Suprapubic skin (tissue), 4 donors: ENCODE measurements at regions not wholly inside any gene's neighbourhood (a gene's known extent, or its start where the extent isn't known, plus 50 kb on each side); places are given as distances from the start of the nearest gene placed in this dataset.

Experiments
- DNase-seq, 2 donors: peaks; one replicate each; pipeline ENCODE4 v3.0.0-alpha.2; 2019; ENCODE audit warnings: low spot score in 2 of 2
- H3K27ac ChIP-seq: fragments of 200-600 bp; sonication (generic); one replicate; pipeline ENCODE4 v1.5.1; 2019
- H3K27me3 ChIP-seq: fragments of 200-600 bp; sonication (generic); one replicate; pipeline ENCODE4 v1.5.1; 2019
- H3K36me3 ChIP-seq: fragments of 200-600 bp; sonication (generic); one replicate; pipeline ENCODE4 v1.5.1; 2019
- H3K4me1 ChIP-seq: fragments of 200-600 bp; sonication (generic); one replicate; pipeline ENCODE4 v1.5.1; 2019
- H3K4me3 ChIP-seq: fragments of 200-600 bp; sonication (generic); one replicate; pipeline ENCODE4 v1.5.1; 2019; ENCODE audit warnings: mild to moderate bottlenecking
- H3K9me3 ChIP-seq: fragments of 200-600 bp; sonication (generic); one replicate; pipeline ENCODE4 v1.5.1; 2019
- EP300 ChIP-seq: sonication (generic); formaldehyde crosslinking; IDR thresholded peaks from one replicate; pipeline ENCODE4 v1.6.1; 2017; ENCODE audit warnings: antibody characterized with exemption
- POLR2A ChIP-seq, 2 donors: fragments of 450-650 bp; IDR thresholded peaks; one replicate each; pipeline ENCODE4 v1.6.1; 2017; ENCODE audit warnings: antibody characterized with exemption in 2 of 2, mild to moderate bottlenecking in 2 of 2, moderate library complexity in 2 of 2
- POLR2AphosphoS5 ChIP-seq, 3 donors: sonication (generic); formaldehyde crosslinking; IDR thresholded peaks; one replicate each; pipeline ENCODE4 v1.6.1; 2017; ENCODE audit warnings: antibody characterized with exemption in 3 of 3
- WGBS: methylation state at CpG from one replicate; pipeline ENCODE4 v1.1.5; 2018; 5-methylcytosine and 5-hydroxymethylcytosine counted together
- TF ChIP-seq, protein P1 (sequence below), 2 donors: fragments of 200-600 bp in 1 of 2; fragments of 450-650 bp in 1 of 2; sonication (generic) in 1 of 2; IDR thresholded peaks; one replicate each; pipeline ENCODE4 v1.5.1; 2016 to 2019; ENCODE audit warnings: antibody characterized with exemption in 2 of 2, mild to moderate bottlenecking in 1 of 2, moderate library complexity in 1 of 2

DNA sequence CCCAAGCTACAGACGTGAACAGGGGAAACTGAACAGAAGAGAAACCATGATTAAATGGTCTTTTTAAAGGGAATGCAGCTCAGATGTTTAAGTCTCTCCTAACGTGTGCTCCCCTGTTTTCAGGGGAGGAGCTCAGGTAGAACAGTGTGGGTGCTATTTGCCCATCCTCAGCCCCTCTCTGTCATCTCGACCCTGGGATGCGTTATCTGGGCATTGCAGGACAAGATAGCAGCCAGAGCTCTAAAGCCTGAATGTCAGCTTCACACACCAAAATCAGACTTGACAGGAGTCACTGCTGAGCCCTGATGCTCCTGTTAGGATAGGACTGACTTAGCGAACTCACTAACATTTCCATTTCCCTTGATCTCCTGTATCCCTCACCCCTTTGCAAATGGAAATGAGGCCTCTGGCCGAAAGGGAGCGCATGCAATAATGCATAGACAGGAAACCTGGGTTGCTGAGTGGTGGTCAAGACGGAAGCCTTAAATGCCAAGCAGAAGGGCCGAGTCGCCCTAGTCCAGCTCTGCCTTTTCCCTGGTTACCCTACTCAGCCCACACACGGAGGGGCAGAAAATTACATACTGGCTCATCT, 234.9 kb upstream of the TPM1 start:
- no peak for DNase-seq
- TF ChIP-seq, protein P1, sequence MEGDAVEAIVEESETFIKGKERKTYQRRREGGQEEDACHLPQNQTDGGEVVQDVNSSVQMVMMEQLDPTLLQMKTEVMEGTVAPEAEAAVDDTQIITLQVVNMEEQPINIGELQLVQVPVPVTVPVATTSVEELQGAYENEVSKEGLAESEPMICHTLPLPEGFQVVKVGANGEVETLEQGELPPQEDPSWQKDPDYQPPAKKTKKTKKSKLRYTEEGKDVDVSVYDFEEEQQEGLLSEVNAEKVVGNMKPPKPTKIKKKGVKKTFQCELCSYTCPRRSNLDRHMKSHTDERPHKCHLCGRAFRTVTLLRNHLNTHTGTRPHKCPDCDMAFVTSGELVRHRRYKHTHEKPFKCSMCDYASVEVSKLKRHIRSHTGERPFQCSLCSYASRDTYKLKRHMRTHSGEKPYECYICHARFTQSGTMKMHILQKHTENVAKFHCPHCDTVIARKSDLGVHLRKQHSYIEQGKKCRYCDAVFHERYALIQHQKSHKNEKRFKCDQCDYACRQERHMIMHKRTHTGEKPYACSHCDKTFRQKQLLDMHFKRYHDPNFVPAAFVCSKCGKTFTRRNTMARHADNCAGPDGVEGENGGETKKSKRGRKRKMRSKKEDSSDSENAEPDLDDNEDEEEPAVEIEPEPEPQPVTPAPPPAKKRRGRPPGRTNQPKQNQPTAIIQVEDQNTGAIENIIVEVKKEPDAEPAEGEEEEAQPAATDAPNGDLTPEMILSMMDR (IDR thresholded peaks at IDR 0.05) = no peak
- TF ChIP-seq EP300 (no peak), POLR2A (IDR thresholded peaks at IDR 0.05) (no peak), POLR2AphosphoS5 (IDR thresholded peaks at IDR 0.05) (no peak)
- no peaks in the 10 kb centered on the region for H3K9me3 ChIP-seq
- WGBS = 94% methylated on average over 11 of the region's 11 CpGs
- H3K4me3 ChIP-seq = no peak overlapping the region
- H3K36me3 ChIP-seq = peaks cover 32% of the 10 kb centered on the region
- H3K27me3 ChIP-seq = no peaks in the 10 kb centered on the region
- no peaks in the 10 kb centered on the region for H3K4me1 ChIP-seq
- no peak overlapping the region for H3K27ac ChIP-seq

DNA sequence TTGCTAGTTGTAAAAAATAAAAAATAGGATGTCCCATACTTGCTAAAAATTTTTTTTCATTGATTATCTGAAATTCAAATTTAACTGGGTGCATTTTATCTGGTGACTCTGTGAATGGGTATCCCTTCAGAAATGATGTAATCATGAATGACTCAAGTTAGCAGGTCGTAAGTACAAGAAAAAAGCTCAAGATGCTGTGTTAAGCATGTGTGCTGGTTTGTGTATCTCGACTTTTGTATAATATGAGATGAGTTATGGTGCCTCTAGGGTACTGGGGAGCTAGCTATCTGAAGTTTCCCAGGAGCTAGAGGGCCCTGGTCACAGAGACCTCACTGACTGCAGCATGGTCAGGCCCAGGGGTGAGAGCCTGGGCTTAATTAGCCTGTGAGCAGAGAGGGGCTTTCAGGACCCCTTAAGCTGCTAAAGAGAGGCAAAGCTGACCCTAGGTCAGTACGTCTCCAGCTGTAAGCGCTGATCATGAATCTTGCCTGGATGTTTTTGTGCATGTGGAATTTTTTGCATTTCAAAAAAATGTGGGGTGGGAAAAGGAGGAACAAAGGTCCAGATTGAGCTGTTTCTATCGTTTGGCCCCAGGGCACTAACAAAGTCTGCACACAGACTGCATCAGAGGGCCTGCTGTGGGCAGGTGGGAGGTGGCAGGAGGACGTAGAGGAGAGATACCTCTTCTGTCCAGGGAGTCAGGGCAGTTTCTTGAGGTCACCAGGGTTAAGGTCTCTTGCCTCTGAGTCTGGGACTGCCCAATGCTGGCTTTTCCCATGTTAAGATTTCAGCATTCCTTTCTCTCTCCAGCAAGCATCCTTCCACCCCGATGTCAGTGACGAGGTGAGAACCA, 233.2 kb upstream of the TPM1 start:
- WGBS = 77% methylated on average over 8 of the region's 8 CpGs
- no peak overlapping the region for H3K27ac ChIP-seq
- DNase-seq = no peak
- H3K36me3 ChIP-seq = peaks cover 33% of the 10 kb centered on the region
- H3K4me3 ChIP-seq = no peak overlapping the region
- H3K9me3 ChIP-seq = no peaks in the 10 kb centered on the region
- TF ChIP-seq POLR2AphosphoS5 (IDR thresholded peaks at IDR 0.05) = no peak
- TF ChIP-seq, protein P1 (IDR thresholded peaks at IDR 0.05) = no peak
- no peak for TF ChIP-seq POLR2A (IDR thresholded peaks at IDR 0.05)
- TF ChIP-seq EP300 = no peak
- no peaks in the 10 kb centered on the region for H3K27me3 ChIP-seq
- H3K4me1 ChIP-seq = no peaks in the 10 kb centered on the region

DNA sequence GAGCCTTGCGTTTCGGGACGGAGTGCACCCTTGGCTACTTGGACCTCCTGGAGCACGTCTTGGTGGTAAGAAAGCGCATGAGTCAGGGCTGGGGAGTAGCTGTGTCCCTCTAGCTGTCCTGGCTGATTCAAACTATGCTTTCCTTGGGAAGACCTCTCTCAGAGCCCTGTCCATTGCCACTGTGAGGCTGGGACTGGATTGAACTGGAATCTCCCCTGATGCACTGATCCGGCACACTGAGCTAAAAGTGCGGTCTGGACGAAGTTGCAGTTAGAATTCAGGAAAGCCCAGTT, 232.6 kb upstream of the TPM1 start:
- no peaks in the 10 kb centered on the region for H3K4me1 ChIP-seq
- 95% methylated on average over 8 of the region's 8 CpGs for WGBS
- H3K27ac ChIP-seq = no peak overlapping the region
- H3K36me3 ChIP-seq = peaks cover 33% of the 10 kb centered on the region
- TF ChIP-seq EP300 (no peak), POLR2A (IDR thresholded peaks at IDR 0.05) (no peak), POLR2AphosphoS5 (IDR thresholded peaks at IDR 0.05) (no peak)
- TF ChIP-seq, protein P1 (IDR thresholded peaks at IDR 0.05) = no peak
- no peaks in the 10 kb centered on the region for H3K27me3 ChIP-seq
- H3K9me3 ChIP-seq = no peaks in the 10 kb centered on the region
- no peak for DNase-seq
- no peak overlapping the region for H3K4me3 ChIP-seq

DNA sequence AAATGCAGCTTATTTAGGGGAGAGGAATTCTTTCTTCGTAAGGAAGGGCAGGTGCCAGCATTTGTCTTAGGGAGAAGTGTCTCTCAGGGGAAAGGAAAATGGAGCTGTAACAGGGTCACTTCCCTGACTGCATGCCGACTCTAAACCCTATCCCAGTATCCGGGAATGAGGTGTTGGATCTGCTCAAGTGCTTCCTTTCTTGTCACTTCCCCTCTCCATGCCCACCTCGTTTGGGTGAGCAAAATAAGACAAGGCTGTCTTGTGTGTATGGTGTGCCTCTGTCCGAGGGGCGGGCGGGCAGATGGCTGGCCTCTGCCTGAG, 230.1 kb upstream of the TPM1 start:
- no peak for TF ChIP-seq EP300
- no peak for TF ChIP-seq POLR2A (IDR thresholded peaks at IDR 0.05)
- WGBS = 97% methylated on average over 7 of the region's 7 CpGs

DNA sequence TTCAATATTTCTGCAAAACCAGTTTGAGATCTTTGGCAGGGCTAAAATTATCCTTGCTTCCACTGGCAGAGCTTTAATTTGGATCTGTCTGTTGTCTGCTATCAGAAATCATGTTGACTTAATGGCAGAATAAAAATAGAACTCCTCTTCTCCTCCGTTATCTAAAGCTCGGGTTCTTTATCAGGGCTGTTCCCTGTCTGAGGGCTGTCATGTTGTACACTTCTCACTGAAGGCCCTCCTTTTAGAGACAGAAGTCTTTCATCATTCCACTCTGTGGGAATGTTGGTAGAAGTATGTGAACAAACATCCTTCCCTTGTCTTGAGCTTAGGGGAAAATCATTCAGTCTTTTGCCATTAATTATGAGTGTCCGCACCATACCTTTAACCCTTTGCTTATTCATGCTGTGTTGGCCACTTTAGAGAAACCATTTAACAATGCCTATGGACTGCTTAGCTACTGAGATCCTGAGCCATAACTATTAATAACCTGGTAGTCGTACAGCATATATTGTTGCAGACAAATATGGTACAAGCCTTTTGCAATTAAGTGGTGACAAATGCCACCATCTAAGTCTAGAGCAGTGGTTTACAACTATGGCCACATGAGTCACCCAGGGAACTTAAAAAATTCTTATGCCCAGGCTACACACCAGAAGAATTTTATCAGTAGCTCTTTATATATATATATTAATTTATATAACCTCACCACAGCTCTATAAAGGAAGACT, 226.0 kb upstream of the TPM1 start:
- H3K4me1 ChIP-seq = no peaks in the 10 kb centered on the region
- TF ChIP-seq POLR2A (IDR thresholded peaks at IDR 0.05) (no peak), POLR2AphosphoS5 (IDR thresholded peaks at IDR 0.05) (no peak), EP300 (no peak)
- TF ChIP-seq, protein P1 (IDR thresholded peaks at IDR 0.05) = no peak
- peaks cover 14% of the 10 kb centered on the region for H3K36me3 ChIP-seq
- WGBS = 73% methylated on average over 4 of the region's 4 CpGs
- no peaks in the 10 kb centered on the region for H3K9me3 ChIP-seq
- H3K4me3 ChIP-seq = no peak overlapping the region
- no peak for DNase-seq
- H3K27ac ChIP-seq = no peak overlapping the region
- no peaks in the 10 kb centered on the region for H3K27me3 ChIP-seq

More for the DNA sequence above, 230.1 kb upstream of the TPM1 start:
- H3K36me3 ChIP-seq = peaks cover 18% of the 10 kb centered on the region
- DNase-seq = no peak
- no peak overlapping the region for H3K27ac ChIP-seq
- H3K4me1 ChIP-seq = no peaks in the 10 kb centered on the region
- H3K9me3 ChIP-seq = no peaks in the 10 kb centered on the region
- no peaks in the 10 kb centered on the region for H3K27me3 ChIP-seq
- H3K4me3 ChIP-seq = no peak overlapping the region
